ENCODE measurements at regions not wholly inside any gene's neighbourhood (a gene's known extent, or its start where the extent isn't known, plus 50 kb on each side); places are given as distances from the start of the nearest gene placed in this dataset.

DNA sequence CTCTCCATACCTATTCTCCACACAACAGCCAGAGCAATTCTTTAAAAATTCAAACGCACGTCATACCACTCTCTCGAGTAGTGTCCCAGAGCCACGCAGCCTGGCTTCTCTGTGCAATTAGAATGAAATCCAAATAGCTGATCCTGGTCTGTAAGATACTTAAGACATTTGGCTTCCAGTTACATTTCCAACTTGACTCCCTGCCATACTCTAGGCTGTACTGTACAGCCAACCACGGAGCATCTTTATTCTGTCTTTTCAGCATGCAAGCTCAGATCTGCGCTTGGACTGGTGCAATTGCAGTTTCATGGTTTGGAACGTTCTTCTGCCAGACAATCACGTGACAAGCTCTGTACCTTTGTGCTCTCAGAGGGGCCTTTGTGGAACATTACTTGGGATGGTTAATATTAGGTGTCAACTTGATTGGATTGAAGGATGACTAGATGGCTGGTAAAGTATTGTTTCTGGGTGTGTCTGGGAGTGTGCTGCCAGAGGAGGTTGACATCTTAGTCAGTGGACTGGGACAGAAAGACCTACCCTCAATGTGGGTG is 325.6 kb downstream of the SOX11 start:
- no peak overlapping the region for H3K4me3 ChIP-seq (ENCODE audit: low read depth, low read length)
- no peak for DNase-seq (ENCODE audit: low read depth)
- TF ChIP-seq, protein P1, sequence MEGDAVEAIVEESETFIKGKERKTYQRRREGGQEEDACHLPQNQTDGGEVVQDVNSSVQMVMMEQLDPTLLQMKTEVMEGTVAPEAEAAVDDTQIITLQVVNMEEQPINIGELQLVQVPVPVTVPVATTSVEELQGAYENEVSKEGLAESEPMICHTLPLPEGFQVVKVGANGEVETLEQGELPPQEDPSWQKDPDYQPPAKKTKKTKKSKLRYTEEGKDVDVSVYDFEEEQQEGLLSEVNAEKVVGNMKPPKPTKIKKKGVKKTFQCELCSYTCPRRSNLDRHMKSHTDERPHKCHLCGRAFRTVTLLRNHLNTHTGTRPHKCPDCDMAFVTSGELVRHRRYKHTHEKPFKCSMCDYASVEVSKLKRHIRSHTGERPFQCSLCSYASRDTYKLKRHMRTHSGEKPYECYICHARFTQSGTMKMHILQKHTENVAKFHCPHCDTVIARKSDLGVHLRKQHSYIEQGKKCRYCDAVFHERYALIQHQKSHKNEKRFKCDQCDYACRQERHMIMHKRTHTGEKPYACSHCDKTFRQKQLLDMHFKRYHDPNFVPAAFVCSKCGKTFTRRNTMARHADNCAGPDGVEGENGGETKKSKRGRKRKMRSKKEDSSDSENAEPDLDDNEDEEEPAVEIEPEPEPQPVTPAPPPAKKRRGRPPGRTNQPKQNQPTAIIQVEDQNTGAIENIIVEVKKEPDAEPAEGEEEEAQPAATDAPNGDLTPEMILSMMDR (IDR thresholded peaks at IDR 0.05; ENCODE audit: low read depth, low read length, missing control alignments) = no peak

DNA sequence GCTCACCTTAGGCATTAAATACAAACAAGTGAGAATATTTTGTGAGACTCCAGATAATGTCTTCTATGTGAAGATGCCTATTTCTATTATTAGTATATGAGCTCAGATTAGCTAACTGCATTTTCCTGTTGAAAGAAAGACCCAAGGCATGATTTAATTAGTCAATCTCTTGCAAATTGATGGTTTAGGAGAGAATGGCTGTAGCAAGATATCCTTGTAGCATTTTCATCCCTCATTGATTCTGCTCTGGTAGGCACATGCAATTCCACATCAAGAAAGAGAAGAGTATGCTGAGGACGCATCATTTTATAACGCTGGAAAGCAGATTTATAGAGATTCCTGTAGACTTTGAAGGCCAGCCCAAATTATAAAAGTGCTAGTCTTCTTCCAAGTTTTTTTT is 332.0 kb downstream of the SOX11 start:
- TF ChIP-seq, protein P1 (IDR thresholded peaks at IDR 0.05; ENCODE audit: low read depth, low read length, missing control alignments) = no peak
- DNase-seq (ENCODE audit: low read depth) = no peak
- H3K4me3 ChIP-seq (ENCODE audit: low read depth, low read length) = no peak overlapping the region

DNA sequence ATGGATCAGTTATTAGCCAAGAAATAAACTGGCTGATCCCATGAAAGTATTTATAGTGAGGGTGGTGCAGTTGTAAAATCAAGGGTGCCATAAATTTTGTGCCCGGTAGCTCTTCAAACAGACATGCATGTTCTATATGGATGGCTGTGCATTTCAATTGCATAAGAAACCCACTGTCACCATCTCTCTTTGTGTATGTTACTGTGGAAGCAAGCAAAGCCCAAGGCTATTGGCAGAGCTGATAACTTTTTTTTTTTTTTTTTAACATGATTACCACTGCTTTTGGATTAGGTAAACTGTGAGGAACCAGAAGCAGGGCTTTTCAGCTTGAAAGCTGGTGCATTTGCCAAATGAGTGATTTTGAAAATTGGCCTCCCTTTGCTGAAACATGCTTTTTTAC is 332.6 kb downstream of the SOX11 start:
- TF ChIP-seq, protein P1 (IDR thresholded peaks at IDR 0.05; ENCODE audit: low read depth, low read length, missing control alignments) = no peak
- DNase-seq (ENCODE audit: low read depth) = no peak
- H3K4me3 ChIP-seq (ENCODE audit: low read depth, low read length) = no peak overlapping the region

DNA sequence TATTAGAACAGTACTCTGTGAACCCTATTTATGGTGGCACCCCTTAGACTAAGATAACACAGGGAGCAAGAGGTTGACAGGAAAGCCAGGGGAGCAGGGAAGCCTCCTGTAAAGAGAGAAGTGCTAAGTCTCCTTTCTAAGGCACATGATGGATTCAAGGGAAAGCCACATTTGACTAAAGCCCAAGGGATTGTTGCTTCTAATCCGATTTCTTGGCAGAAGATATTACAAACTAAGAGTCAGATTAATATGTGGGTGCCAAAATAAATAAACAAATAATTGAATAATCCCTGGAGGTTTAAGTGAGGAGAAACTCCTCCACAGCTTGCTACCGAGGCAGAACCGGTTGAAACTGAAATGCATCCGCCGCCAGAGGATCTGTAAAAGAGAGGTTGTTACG is 333.2 kb downstream of the SOX11 start:
- DNase-seq (ENCODE audit: low read depth) = no peak
- H3K4me3 ChIP-seq (ENCODE audit: low read depth, low read length) = no peak overlapping the region
- TF ChIP-seq, protein P1 (IDR thresholded peaks at IDR 0.05; ENCODE audit: low read depth, low read length, missing control alignments) = no peak

DNA sequence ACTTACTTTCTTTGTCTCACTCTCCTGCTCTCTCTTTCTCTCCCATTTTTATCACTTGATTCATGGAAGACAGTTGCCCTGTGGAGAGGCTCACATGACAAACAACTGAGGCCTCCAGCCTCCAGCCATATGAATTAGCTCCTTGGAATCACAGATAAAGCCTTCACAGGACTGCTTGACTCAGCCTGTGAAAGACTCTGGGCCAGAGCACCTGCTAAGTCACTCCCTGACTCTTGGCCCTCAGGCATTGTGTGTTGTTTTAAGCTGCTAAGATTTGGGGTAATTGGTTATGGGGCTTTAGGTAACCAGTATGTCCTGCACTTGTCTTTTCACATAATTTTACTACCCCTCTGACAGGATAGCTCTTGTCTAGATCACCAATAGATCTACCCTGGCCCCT is 334.9 kb downstream of the SOX11 start:
- H3K4me3 ChIP-seq (ENCODE audit: low read depth, low read length) = no peak overlapping the region
- no peak for DNase-seq (ENCODE audit: low read depth)
- TF ChIP-seq, protein P1 (IDR thresholded peaks at IDR 0.05; ENCODE audit: low read depth, low read length, missing control alignments) = no peak

DNA sequence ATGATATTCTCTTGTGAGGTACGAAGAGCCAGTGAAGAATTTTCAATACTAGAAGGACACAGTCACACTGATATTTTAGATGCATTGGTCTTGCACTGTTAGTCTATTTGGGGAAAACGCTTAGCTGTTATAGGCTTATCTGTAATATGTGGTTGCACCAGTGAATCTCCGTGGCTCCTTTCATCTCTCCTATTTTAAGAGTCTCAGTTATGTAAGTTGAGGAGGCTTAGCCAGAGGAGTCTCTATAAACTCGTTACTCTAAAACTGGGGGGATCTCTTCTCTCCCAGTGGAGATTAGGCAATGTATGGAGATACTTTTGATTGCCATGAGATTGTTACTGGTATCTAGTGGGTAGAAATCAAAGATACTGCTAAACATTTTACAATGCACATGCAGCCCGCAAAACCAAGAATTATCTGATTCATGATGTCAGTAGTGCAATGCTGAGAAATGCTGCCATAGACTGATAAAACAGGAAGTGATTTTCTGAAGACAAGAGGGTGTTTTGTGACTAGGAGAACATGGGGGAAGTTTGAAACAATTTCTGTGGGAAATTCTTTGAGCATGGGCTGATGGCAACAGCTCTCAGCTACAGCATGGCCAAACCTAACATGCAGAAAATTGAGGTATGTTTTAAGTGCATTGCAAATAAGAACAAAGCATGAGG is 339.1 kb downstream of the SOX11 start:
- DNase-seq (ENCODE audit: low read depth) = no peak
- TF ChIP-seq, protein P1 (IDR thresholded peaks at IDR 0.05; ENCODE audit: low read depth, low read length, missing control alignments) = no peak
- no peak overlapping the region for H3K4me3 ChIP-seq (ENCODE audit: low read depth, low read length)

DNA sequence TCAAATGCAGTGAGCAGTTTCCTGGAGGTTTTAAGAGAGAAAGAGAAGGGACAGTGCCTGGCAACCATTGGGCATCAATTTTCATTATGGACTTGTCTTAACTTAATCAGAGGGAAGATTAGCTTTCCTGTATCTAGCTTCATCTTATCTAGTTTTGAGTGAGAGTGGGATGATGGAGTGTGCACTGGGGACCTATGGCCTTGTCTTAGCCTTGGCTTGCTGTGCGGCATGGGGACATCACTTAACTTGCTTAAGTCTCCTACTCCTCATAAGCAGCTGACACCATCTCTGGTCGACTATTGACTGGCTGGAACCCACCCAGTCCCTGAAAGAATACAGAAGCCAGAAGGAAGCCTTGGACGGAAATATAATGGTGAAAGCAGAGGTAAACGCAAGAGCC is 344.0 kb downstream of the SOX11 start:
- TF ChIP-seq, protein P1 (IDR thresholded peaks at IDR 0.05; ENCODE audit: low read depth, low read length, missing control alignments) = no peak
- no peak for DNase-seq (ENCODE audit: low read depth)
- no peak overlapping the region for H3K4me3 ChIP-seq (ENCODE audit: low read depth, low read length)

Measured in GM12864 (cell line).